Endothelial cell of umbilical vein (primary cell): ENCODE measurements at regions not wholly inside any gene's neighbourhood (a gene's known extent, or its start where the extent isn't known, plus 50 kb on each side); places are given as distances from the start of the nearest gene placed in this dataset.

Experiments
- BruUV-seq: library from RNA; stranded (reverse); fragments of 400-500 nt; replicated peaks from 2 replicates; lab custom pipeline; 2021; lab: Mats Ljungman, UMichigan
- CTCF ChIA-PET: fragments of 300-600, 350-600 bp; sonication (Branson Sonifier 250); formaldehyde crosslinking; loops from one replicate; lab custom pipeline; 2021; ENCODE audit warnings: antibody characterized with exemption, inconsistent platforms; lab: Charles Lee
- POLR2A ChIA-PET: fragments of 300-600, 350-600 bp; sonication (Branson Sonifier 250); formaldehyde crosslinking; loops from one replicate; lab custom pipeline; 2021; ENCODE audit warnings: antibody characterized with exemption, inconsistent platforms; lab: Charles Lee
- DNase-seq: peaks from one replicate; pipeline ENCODE4 v3.0.0-alpha.2; 2011; ENCODE audit warnings: low read depth, low spot score
- FAIRE-seq: peaks from 2 replicates; lab custom pipeline; 2011; peaks lifted over from hg19 to GRCh38; lab: Jason Lieb, UNC
- H2AFZ ChIP-seq: 2 replicates; pipeline ENCODE4 v1.6.0; 2012; ENCODE audit warnings: low read depth, low read length, control low read depth, inconsistent platforms
- H3K27ac ChIP-seq: 2 replicates; pipeline ENCODE4 v1.5.1; 2011; ENCODE audit warnings: low read depth, mild to moderate bottlenecking, control low read depth, low read length, moderate library complexity; ENCODE audit not compliant: insufficient read depth
- H3K27me3 ChIP-seq, 2 experiments: 2 replicates each; pipeline versions ENCODE4 v1.6.0 to v1.6.1; 2011; ENCODE audit warnings: low read length in 2 of 2, mixed read lengths in 1 of 2; ENCODE audit not compliant: control insufficient read depth in 2 of 2, insufficient read depth in 2 of 2
- H3K36me3 ChIP-seq, 2 experiments: 2 replicates in 1 of 2; 3 replicates in 1 of 2; pipeline ENCODE4 v1.5.1; 2011; ENCODE audit warnings: low read length in 2 of 2, mild to moderate bottlenecking in 1 of 2, moderate library complexity in 1 of 2; ENCODE audit not compliant: control insufficient read depth in 2 of 2, insufficient read depth in 2 of 2; ENCODE audit errors: extremely low read depth in 1 of 2
- H3K4me1 ChIP-seq: 3 replicates; pipeline ENCODE4 v1.5.1; 2011; ENCODE audit warnings: mild to moderate bottlenecking, low read length; ENCODE audit not compliant: control insufficient read depth, insufficient read depth; ENCODE audit errors: extremely low read depth
- H3K4me2 ChIP-seq: 2 replicates; pipeline ENCODE4 v1.6.1; 2011; ENCODE audit warnings: low read length, control low read depth, mixed read lengths; ENCODE audit not compliant: insufficient read depth
- H3K4me3 ChIP-seq, 3 experiments: fragments of 200-600 bp in 1 of 3; sonication (generic), shearing (Covaris generic) in 1 of 3; replicated peaks in 1 of 3; 2 replicates each; pipeline ENCODE4 v1.5.1; 2011 to 2016; ENCODE audit warnings: control low read depth in 3 of 3, low read length in 3 of 3, mild to moderate bottlenecking in 2 of 3, inconsistent platforms in 1 of 3, low read depth in 1 of 3, moderate library complexity in 1 of 3; ENCODE audit not compliant: insufficient read depth in 1 of 3
- H3K79me2 ChIP-seq: 2 replicates; pipeline ENCODE4 v1.6.0; 2012; ENCODE audit warnings: low read length, inconsistent platforms; ENCODE audit not compliant: control insufficient read depth, insufficient read depth
- H3K9ac ChIP-seq: replicated peaks from 2 replicates; pipeline ENCODE3; 2011; ENCODE audit warnings: low read length, control low read depth; ENCODE audit not compliant: insufficient read depth; ENCODE audit errors: extremely low read depth
- H3K9me1 ChIP-seq: replicated peaks from 3 replicates; pipeline ENCODE4 v1.6.0; 2011; ENCODE audit warnings: mild to moderate bottlenecking, low read length; ENCODE audit not compliant: control insufficient read depth, insufficient read depth; ENCODE audit errors: extremely low read depth
- H3K9me3 ChIP-seq: replicated peaks from 2 replicates; pipeline ENCODE4 v1.5.1; 2012; ENCODE audit warnings: low read length, inconsistent platforms; ENCODE audit not compliant: control insufficient read depth, insufficient read depth
- H4K20me1 ChIP-seq: replicated peaks from 2 replicates; pipeline ENCODE3; 2011; ENCODE audit warnings: mild to moderate bottlenecking, low read length; ENCODE audit not compliant: control insufficient read depth, insufficient read depth; ENCODE audit errors: extremely low read depth
- EZH2 ChIP-seq: IDR thresholded peaks from 2 replicates; pipeline ENCODE4 v1.6.1; 2012; ENCODE audit warnings: borderline replicate concordance, low read depth, mild to moderate bottlenecking, moderate library complexity, low read length, inconsistent platforms; ENCODE audit not compliant: severe bottlenecking
- FOS ChIP-seq: IDR thresholded peaks from 2 replicates; pipeline ENCODE4 v1.6.1; 2011; ENCODE audit warnings: mild to moderate bottlenecking, low read length, moderate library complexity, borderline replicate concordance; ENCODE audit not compliant: insufficient read depth
- GATA2 ChIP-seq: IDR thresholded peaks from 2 replicates; pipeline ENCODE4 v1.7.0; 2011; ENCODE audit warnings: low read depth, mild to moderate bottlenecking, moderate library complexity, mixed read lengths, low read length; ENCODE audit not compliant: insufficient read length, insufficient read depth
- JUN ChIP-seq: IDR thresholded peaks from 2 replicates; pipeline ENCODE4 v1.6.1; 2011; ENCODE audit warnings: borderline replicate concordance, low read depth; ENCODE audit not compliant: insufficient read length, insufficient read depth
- MYC ChIP-seq: IDR thresholded peaks from one replicate; pipeline ENCODE4 v1.6.1; 2011; ENCODE audit warnings: mild to moderate bottlenecking, low read depth, low read length
- POLR2A ChIP-seq: IDR thresholded peaks from 2 replicates; pipeline ENCODE4 v1.6.1; 2012; ENCODE audit warnings: low read depth, mild to moderate bottlenecking, control low read depth, low read length
- POLR2AphosphoS5 ChIP-seq: IDR thresholded peaks from 2 replicates; pipeline ENCODE4 v1.6.1; 2012; ENCODE audit warnings: low read depth, mild to moderate bottlenecking, control low read depth, low read length, moderate library complexity; ENCODE audit not compliant: insufficient read depth
- dilution Hi-C: fragments of 300-500 bp; cut with MboI; formaldehyde crosslinking; loops from one replicate; pipeline ENCODE4 v1.15.0; 2019; ENCODE audit warnings: low sequenced_read_pairs; ENCODE audit not compliant: extremely low pct_ligation_motif_present
- intact Hi-C: fragments of 100-400 bp; cut with micrococcal nuclease; formaldehyde crosslinking; loops from one replicate; pipeline ENCODE4 v1.10.0; 2022
- TF ChIP-seq, protein P1 (sequence below): IDR thresholded peaks from 2 replicates; pipeline ENCODE4 v1.6.1; 2011; ENCODE audit not compliant: insufficient read depth, insufficient read length
- TF ChIP-seq, protein P2 (sequence below), 2 donors: IDR thresholded peaks; 1 replicate in 1 of 2; 2 replicates in 1 of 2; pipeline ENCODE4 v1.5.1; 2011; ENCODE audit warnings: low read length in 2 of 2, mild to moderate bottlenecking in 2 of 2, moderate library complexity in 2 of 2, control low read depth in 1 of 2, inconsistent platforms in 1 of 2, low read depth in 1 of 2; ENCODE audit not compliant: insufficient read depth in 1 of 2; ENCODE audit errors: extremely low read depth in 1 of 2

DNA sequence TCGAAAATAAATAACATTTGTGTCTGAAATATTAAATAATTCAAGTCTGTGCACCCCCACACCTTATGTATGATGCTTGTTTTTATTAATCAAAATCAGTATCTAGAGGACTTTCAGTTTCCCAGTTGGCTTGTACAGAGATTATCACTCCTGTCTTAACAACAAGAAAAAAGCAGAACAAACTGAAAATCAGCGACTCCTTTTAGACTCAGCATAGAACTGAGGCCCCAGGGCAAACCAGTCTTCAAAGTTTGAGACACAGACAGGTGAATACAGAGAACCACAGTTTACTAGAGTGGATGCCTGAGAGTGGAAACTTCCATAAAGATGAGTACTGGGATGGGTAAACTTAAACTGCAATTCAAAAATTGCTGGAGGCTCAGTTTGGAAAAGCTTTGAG, 142.8 kb upstream of the KLF8 start:
- Histone ChIP-seq H3K27ac (no peak overlapping the region), H3K9ac (no peak overlapping the region), H2AFZ (no peak overlapping the region), H3K27me3 (no peaks in the 10 kb centered on the region), H3K9me1 (no peaks in the 10 kb centered on the region), H3K4me2 (no peak overlapping the region), H3K9me3 (no peaks in the 10 kb centered on the region), H3K4me3 (no peak overlapping the region), H3K79me2 (no peaks in the 10 kb centered on the region), H4K20me1 (no peaks in the 10 kb centered on the region), H3K4me1 (no peaks in the 10 kb centered on the region), H3K36me3 (no peaks in the 10 kb centered on the region)
- ChIA-PET CTCF (no interaction called here), POLR2A (no interaction called here)
- BruUV-seq, result no TSS peak
- DNase-seq, result no peak
- intact Hi-C loops, result no loop called here
- TF ChIP-seq JUN, result no peak
- no peak for FAIRE-seq
- dilution Hi-C loops, result no loop called here

DNA sequence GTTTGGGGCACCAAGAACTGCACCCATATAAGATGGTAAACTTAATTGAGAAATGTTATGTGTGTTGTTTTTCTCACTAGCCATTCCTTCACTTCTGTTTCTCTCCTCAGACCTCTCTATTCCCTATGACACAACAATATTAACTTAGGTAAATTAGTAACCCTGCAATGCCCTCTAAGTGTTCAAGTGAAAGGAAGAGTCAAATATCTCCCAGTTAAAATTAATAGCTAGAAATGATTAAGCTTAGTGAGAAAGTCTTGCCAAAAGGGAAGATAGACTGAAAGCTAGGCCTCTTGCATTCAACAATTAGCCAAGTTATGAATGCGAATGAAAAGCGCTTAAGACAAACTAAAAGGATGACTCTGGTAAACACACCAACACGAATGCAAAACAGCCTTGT, 132.9 kb upstream of the KLF8 start:
- Histone ChIP-seq H3K36me3 (no peaks in the 10 kb centered on the region), H3K27ac (no peak overlapping the region), H3K9me1 (no peaks in the 10 kb centered on the region), H3K9ac (no peak overlapping the region), H3K4me3 (no peak overlapping the region), H3K27me3 (no peaks in the 10 kb centered on the region), H3K4me1 (no peaks in the 10 kb centered on the region), H2AFZ (no peak overlapping the region), H3K4me2 (no peak overlapping the region), H4K20me1 (no peaks in the 10 kb centered on the region), H3K9me3 (no peaks in the 10 kb centered on the region), H3K79me2 (no peaks in the 10 kb centered on the region)
- DNase-seq (no peak), FAIRE-seq (no peak)
- POLR2A ChIA-PET, result no interaction called here
- CTCF ChIA-PET, result no interaction called here
- TF ChIP-seq POLR2A (no peak), FOS (no peak), EZH2 (no peak), JUN (no peak), GATA2 (no peak), MYC (no peak), POLR2AphosphoS5 (no peak)
- TF ChIP-seq, protein P1, sequence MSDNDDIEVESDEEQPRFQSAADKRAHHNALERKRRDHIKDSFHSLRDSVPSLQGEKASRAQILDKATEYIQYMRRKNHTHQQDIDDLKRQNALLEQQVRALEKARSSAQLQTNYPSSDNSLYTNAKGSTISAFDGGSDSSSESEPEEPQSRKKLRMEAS, result no peak
- TF ChIP-seq, protein P2, sequence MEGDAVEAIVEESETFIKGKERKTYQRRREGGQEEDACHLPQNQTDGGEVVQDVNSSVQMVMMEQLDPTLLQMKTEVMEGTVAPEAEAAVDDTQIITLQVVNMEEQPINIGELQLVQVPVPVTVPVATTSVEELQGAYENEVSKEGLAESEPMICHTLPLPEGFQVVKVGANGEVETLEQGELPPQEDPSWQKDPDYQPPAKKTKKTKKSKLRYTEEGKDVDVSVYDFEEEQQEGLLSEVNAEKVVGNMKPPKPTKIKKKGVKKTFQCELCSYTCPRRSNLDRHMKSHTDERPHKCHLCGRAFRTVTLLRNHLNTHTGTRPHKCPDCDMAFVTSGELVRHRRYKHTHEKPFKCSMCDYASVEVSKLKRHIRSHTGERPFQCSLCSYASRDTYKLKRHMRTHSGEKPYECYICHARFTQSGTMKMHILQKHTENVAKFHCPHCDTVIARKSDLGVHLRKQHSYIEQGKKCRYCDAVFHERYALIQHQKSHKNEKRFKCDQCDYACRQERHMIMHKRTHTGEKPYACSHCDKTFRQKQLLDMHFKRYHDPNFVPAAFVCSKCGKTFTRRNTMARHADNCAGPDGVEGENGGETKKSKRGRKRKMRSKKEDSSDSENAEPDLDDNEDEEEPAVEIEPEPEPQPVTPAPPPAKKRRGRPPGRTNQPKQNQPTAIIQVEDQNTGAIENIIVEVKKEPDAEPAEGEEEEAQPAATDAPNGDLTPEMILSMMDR (IDR thresholded peaks at IDR 0.05; ENCODE audit: extremely low read depth in 1 of 2, insufficient read depth in 1 of 2, low read depth in 1 of 2, low read length in 2 of 2), result no peak
- dilution Hi-C loops (no loop called here), intact Hi-C loops (no loop called here)
- BruUV-seq, result no TSS peak
